Progenitor cell of endocrine pancreas (in vitro differentiated cells): ENCODE measurements at regions not wholly inside any gene's neighbourhood (a gene's known extent, or its start where the extent isn't known, plus 50 kb on each side); places are given as distances from the start of the nearest gene placed in this dataset.

Experiments
- DNase-seq: peaks from one replicate; pipeline ENCODE4 v3.0.0; 2021; ENCODE audit warnings: low spot score; ENCODE audit not compliant: unreplicated experiment
- H3K27ac Mint-ChIP-seq: 2 replicates; pipeline ENCODE4 v1.8.0; 2021; ENCODE audit warnings: mild to moderate bottlenecking, moderate library complexity, mixed read lengths
- H3K27me3 Mint-ChIP-seq: 2 replicates; pipeline ENCODE4 v1.8.0; 2021; ENCODE audit warnings: mixed read lengths
- H3K36me3 Mint-ChIP-seq: 2 replicates; pipeline ENCODE4 v1.8.0; 2022; ENCODE audit warnings: mixed read lengths; ENCODE audit not compliant: insufficient read depth
- H3K4me1 Mint-ChIP-seq: 2 replicates; pipeline ENCODE4 v1.8.0; 2021; ENCODE audit warnings: low read depth, mixed read lengths
- H3K4me3 Mint-ChIP-seq: 2 replicates; pipeline ENCODE4 v1.8.0; 2021; ENCODE audit warnings: low read depth, mild to moderate bottlenecking, moderate library complexity, mixed read lengths
- H3K9me3 Mint-ChIP-seq: 2 replicates; pipeline ENCODE4 v1.8.0; 2021; ENCODE audit warnings: low read depth, mixed read lengths
- TF ChIP-seq, protein P1 (sequence below): fragments of 200-600 bp; sonication (generic); IDR thresholded peaks from one replicate; pipeline ENCODE4 v1.5.0; 2021; ENCODE audit warnings: antibody characterized with exemption, mild to moderate bottlenecking; ENCODE audit not compliant: unreplicated experiment

DNA sequence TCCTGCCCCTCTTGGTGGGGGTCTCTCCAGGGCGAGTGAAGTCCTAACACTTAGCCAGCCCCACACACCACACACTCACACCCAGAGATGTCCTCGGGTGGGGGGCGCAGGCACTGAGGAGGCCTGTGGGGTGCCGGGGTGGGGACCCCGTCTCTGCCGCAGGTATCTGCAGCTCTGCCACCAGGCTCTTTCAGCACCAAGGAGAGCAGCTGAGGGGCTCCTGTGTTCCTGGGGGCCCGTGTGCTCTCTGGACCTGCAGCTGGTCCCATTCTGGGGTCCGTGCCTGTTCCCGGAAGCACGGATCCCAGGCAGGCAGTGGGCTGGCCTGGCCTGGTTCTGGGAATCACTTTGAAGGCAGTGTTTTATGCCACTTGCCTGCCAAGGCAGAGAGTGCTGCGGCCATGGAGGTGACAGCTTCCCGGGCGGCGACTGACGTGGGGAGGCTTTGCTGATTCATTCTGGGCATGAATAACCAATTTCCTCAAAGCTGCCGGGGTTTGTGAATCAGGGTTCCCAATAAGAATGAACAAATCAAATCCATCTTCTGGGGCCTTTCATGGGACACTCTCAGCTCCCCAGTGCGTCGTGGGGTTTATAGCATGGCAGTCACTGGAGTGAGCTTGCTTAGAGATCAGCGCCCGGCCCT is 54.4 kb upstream of the SLCO4A1 start:
- no peaks in the 10 kb centered on the region for H3K9me3 Mint-ChIP-seq
- H3K27me3 Mint-ChIP-seq, result peaks cover 28% of the 10 kb centered on the region
- TF ChIP-seq, protein P1, sequence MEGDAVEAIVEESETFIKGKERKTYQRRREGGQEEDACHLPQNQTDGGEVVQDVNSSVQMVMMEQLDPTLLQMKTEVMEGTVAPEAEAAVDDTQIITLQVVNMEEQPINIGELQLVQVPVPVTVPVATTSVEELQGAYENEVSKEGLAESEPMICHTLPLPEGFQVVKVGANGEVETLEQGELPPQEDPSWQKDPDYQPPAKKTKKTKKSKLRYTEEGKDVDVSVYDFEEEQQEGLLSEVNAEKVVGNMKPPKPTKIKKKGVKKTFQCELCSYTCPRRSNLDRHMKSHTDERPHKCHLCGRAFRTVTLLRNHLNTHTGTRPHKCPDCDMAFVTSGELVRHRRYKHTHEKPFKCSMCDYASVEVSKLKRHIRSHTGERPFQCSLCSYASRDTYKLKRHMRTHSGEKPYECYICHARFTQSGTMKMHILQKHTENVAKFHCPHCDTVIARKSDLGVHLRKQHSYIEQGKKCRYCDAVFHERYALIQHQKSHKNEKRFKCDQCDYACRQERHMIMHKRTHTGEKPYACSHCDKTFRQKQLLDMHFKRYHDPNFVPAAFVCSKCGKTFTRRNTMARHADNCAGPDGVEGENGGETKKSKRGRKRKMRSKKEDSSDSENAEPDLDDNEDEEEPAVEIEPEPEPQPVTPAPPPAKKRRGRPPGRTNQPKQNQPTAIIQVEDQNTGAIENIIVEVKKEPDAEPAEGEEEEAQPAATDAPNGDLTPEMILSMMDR, result no peak
- no peaks in the 10 kb centered on the region for H3K36me3 Mint-ChIP-seq
- no peak overlapping the region for H3K27ac Mint-ChIP-seq
- no peak overlapping the region for H3K4me3 Mint-ChIP-seq
- peak; percentile 41 for DNase-seq
- H3K4me1 Mint-ChIP-seq, result no peaks in the 10 kb centered on the region

GRCh38 chr20:62588458-62589149 is 53.7 kb upstream of the SLCO4A1 start:
- no peak overlapping the region for H3K27ac Mint-ChIP-seq
- no peak overlapping the region for H3K4me3 Mint-ChIP-seq
- peaks cover 22% of the 10 kb centered on the region for H3K27me3 Mint-ChIP-seq
- H3K4me1 Mint-ChIP-seq, result no peaks in the 10 kb centered on the region
- TF ChIP-seq, protein P1, result no peak
- DNase-seq, result no peak
- no peaks in the 10 kb centered on the region for H3K36me3 Mint-ChIP-seq
- H3K9me3 Mint-ChIP-seq, result no peaks in the 10 kb centered on the region

DNA sequence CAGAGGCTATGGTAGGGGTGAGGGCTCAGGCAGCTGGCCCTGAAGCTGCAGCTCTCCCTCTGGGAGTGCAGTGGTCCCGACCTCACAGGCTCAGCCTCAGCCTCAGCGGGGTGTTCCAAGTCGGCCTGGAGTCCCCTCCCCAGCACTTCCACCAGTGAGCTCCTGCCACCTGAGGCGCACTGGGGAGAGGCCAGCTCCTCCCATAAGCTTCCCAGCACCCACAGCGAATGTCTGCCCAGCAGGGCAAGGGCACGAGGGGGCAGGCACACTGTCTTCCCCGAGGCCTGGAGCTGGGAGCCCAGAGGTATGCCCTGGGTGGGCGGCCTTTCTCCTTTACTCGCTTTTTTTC is 53.2 kb upstream of the SLCO4A1 start:
- no peaks in the 10 kb centered on the region for H3K9me3 Mint-ChIP-seq
- DNase-seq, result no peak
- no peak overlapping the region for H3K27ac Mint-ChIP-seq
- no peaks in the 10 kb centered on the region for H3K36me3 Mint-ChIP-seq
- peaks cover 23% of the 10 kb centered on the region for H3K27me3 Mint-ChIP-seq
- H3K4me1 Mint-ChIP-seq, result no peaks in the 10 kb centered on the region
- H3K4me3 Mint-ChIP-seq, result no peak overlapping the region
- TF ChIP-seq, protein P1, result no peak

GRCh38 chr20:62589720-62590119 is 52.6 kb upstream of the SLCO4A1 start:
- no peak for DNase-seq
- Mint-ChIP-seq H3K4me3 (no peak overlapping the region), H3K36me3 (no peaks in the 10 kb centered on the region), H3K4me1 (no peaks in the 10 kb centered on the region), H3K9me3 (no peaks in the 10 kb centered on the region), H3K27me3 (peaks cover 23% of the 10 kb centered on the region), H3K27ac (no peak overlapping the region)
- TF ChIP-seq, protein P1, result no peak

- no peak for DNase-seq
- H3K36me3 Mint-ChIP-seq, result no peaks in the 10 kb centered on the region
- TF ChIP-seq, protein P1, result no peak
- no peak overlapping the region for H3K27ac Mint-ChIP-seq
- H3K9me3 Mint-ChIP-seq, result no peaks in the 10 kb centered on the region
- H3K4me3 Mint-ChIP-seq, result no peak overlapping the region
- no peaks in the 10 kb centered on the region for H3K4me1 Mint-ChIP-seq
- peaks cover 26% of the 10 kb centered on the region for H3K27me3 Mint-ChIP-seq
These were observed 51.8 kb upstream of the SLCO4A1 start for GRCh38 chr20:62590309-62591121.
